ENCODE measurements at regions not wholly inside any gene's neighbourhood (a gene's known extent, or its start where the extent isn't known, plus 50 kb on each side); places are given as distances from the start of the nearest gene placed in this dataset.

DNA sequence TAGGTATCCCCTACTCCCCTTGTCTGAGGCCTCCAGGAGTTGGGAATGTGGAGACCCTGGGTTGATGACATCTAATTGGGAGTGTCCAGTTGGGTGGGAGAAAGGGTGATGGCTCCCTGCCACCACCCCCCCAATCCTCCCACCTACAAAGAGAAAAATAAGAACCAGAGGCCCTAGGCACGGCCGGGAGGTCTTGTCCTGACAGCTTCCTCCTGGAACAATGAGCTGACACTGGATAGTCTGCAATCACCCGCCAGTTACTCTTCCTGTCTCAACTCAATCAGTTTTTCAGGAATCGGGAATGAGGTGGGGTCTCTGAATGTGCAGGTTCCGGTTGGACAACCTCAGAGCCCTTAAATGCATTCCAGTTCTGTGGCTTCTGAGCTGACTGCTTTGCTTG, 129.9 kb upstream of the MRPS22 start:
- H4K20me1 ChIP-seq (replicated peaks; ENCODE audit: control insufficient read depth, insufficient read depth, low read length): no peaks in the 10 kb centered on the region
- no peaks in the 10 kb centered on the region; a peak in 1 of 5 replicates for H3K4me1 ChIP-seq (replicated peaks in 1 of 2; ENCODE audit: control insufficient read depth in 2 of 2, insufficient read depth in 2 of 2, low read length in 2 of 2)
- CTCF ChIA-PET (ENCODE audit: low intra/inter-chr PET ratio): no interaction called here
- H3K9me1 ChIP-seq (ENCODE audit: control insufficient read depth, insufficient read depth, low read length): no peaks in the 10 kb centered on the region
- H3K9me3 ChIP-seq (replicated peaks; ENCODE audit: control insufficient read depth, insufficient read depth, low read depth, low read length): no peaks in the 10 kb centered on the region
- 31% methylated on average over 5 of the region's 5 CpGs for WGBS (ENCODE audit: insufficient coverage, low coverage, missing lambda C conversion rate)
- H2AFZ ChIP-seq (ENCODE audit: low read depth, low read length): no peak overlapping the region
- no peak overlapping the region for H3K9ac ChIP-seq (ENCODE audit: insufficient read depth in 1 of 2, low read depth in 2 of 2, low read length in 2 of 2)
- intact Hi-C loops (cut with micrococcal nuclease): no loop called here
- DNase-seq (ENCODE audit: extremely low read depth in 1 of 4, low spot score in 3 of 4) (no peak), ATAC-seq (no peak), FAIRE-seq (no peak)
- no peaks in the 10 kb centered on the region; a peak in 1 of 5 replicates for H3K27me3 ChIP-seq (ENCODE audit: control insufficient read depth in 2 of 2, insufficient read depth in 2 of 2, low read length in 2 of 2)
- H3K36me3 ChIP-seq (ENCODE audit: control insufficient read depth, insufficient read depth, low read length): no peaks in the 10 kb centered on the region
- no TSS peak for BruUV-seq (replicated peaks)
- no peak overlapping the region for H3K27ac ChIP-seq (ENCODE audit: extremely low read depth, low read depth, low read length)
- TF ChIP-seq ETS1 (conservative IDR thresholded peaks at IDR 0.05; ENCODE audit: control insufficient read depth, low read depth, low read length): no peak
- no peak overlapping the region for H3K4me3 ChIP-seq
- no peak overlapping the region for H3K4me2 ChIP-seq (ENCODE audit: insufficient read depth, low read length)
- POLR2A ChIA-PET: no interaction called here
- H3K79me2 ChIP-seq (ENCODE audit: control insufficient read depth, insufficient read depth, low read length): no peaks in the 10 kb centered on the region
- in situ Hi-C loops (cut with MboI): no loop called here

GRCh38 chr3:139216958-139217357, 126.9 kb upstream of the MRPS22 start:
- FAIRE-seq: no peak
- CTCF ChIA-PET (ENCODE audit: low intra/inter-chr PET ratio): no interaction called here
- TF ChIP-seq RBM25 (IDR thresholded peaks at IDR 0.05; ENCODE audit: low read depth, low read length, severe bottlenecking) (peak; percentile 25), CREB3 (tag; conservative IDR thresholded peaks at IDR 0.05; ENCODE audit: low read depth) (no peak), SMARCA5 (IDR thresholded peaks at IDR 0.05) (0 out of 2 replicates have a peak, but pooled peaks have one; percentile 16), BCOR (IDR thresholded peaks at IDR 0.05) (0 out of 2 replicates have a peak, but pooled peaks have one; percentile 16), ZNF592 (IDR thresholded peaks at IDR 0.05) (no peak), ESRRB (CRISPR knock-in tag; IDR thresholded peaks at IDR 0.05; ENCODE audit: borderline replicate concordance) (no peak), JUN (IDR thresholded peaks at IDR 0.05; ENCODE audit: borderline replicate concordance, low read depth, low read length) (no peak), JUN (CRISPR knock-in tag; IDR thresholded peaks at IDR 0.05; ENCODE audit: borderline replicate concordance) (no peak), HCFC1 (IDR thresholded peaks at IDR 0.05; ENCODE audit: low read depth, low read length) (no peak), ZFP36 (IDR thresholded peaks at IDR 0.05; ENCODE audit: low read depth, low read length, partially characterized antibody) (peak; percentile 91)

More at GRCh38 chr3:139216958-139217357, 126.9 kb upstream of the MRPS22 start:
- DNase-seq (ENCODE audit: extremely low read depth in 1 of 4, low spot score in 3 of 4) (no peak), ATAC-seq (no peak)
- no peaks in the 10 kb centered on the region for H3K9me3 ChIP-seq (replicated peaks; ENCODE audit: control insufficient read depth, insufficient read depth, low read depth, low read length)
- H3K4me3 ChIP-seq: no peak overlapping the region
- H3K36me3 ChIP-seq (ENCODE audit: control insufficient read depth, insufficient read depth, low read length): no peaks in the 10 kb centered on the region
- no peaks in the 10 kb centered on the region for H3K9me1 ChIP-seq (ENCODE audit: control insufficient read depth, insufficient read depth, low read length)
- in situ Hi-C loops (cut with MboI): no loop called here
- no peaks in the 10 kb centered on the region for H4K20me1 ChIP-seq (replicated peaks; ENCODE audit: control insufficient read depth, insufficient read depth, low read length)
- POLR2A ChIA-PET: interaction anchor here (1.2 kb wide), 1 partner anchor 28 kb away, joined by 6 read pairs; no protein-coding TSS in a partner anchor
- no peaks in the 10 kb centered on the region; a peak in 1 of 5 replicates for H3K27me3 ChIP-seq (ENCODE audit: control insufficient read depth in 2 of 2, insufficient read depth in 2 of 2, low read length in 2 of 2)
- H3K27ac ChIP-seq (ENCODE audit: extremely low read depth, low read depth, low read length): no peak overlapping the region
- no peak overlapping the region for H3K4me2 ChIP-seq (ENCODE audit: insufficient read depth, low read length)
- H2AFZ ChIP-seq (ENCODE audit: low read depth, low read length): peak overlapping the region; percentile 47
- H3K79me2 ChIP-seq (ENCODE audit: control insufficient read depth, insufficient read depth, low read length): no peaks in the 10 kb centered on the region
- BruUV-seq (replicated peaks): no TSS peak
- intact Hi-C loops (cut with micrococcal nuclease): no loop called here
- H3K9ac ChIP-seq (ENCODE audit: insufficient read depth in 1 of 2, low read depth in 2 of 2, low read length in 2 of 2): no peak overlapping the region
- peaks cover 7 to 9% of the 10 kb centered on the region in 2 experiments; a peak in 3 of 5 replicates for H3K4me1 ChIP-seq (replicated peaks in 1 of 2; ENCODE audit: control insufficient read depth in 2 of 2, insufficient read depth in 2 of 2, low read length in 2 of 2)
